A172 (cell line): ENCODE measurements at regions not wholly inside any gene's neighbourhood (a gene's known extent, or its start where the extent isn't known, plus 50 kb on each side); places are given as distances from the start of the nearest gene placed in this dataset.

Source experiments
- DNase-seq: peaks from one replicate; pipeline ENCODE4 v3.0.0-alpha.2; 2015; ENCODE audit warnings: low spot score

GRCh38 chr12:123100882-123101281 lies 50.0 kb downstream of the PITPNM2 start:
- no peak for DNase-seq

DNA sequence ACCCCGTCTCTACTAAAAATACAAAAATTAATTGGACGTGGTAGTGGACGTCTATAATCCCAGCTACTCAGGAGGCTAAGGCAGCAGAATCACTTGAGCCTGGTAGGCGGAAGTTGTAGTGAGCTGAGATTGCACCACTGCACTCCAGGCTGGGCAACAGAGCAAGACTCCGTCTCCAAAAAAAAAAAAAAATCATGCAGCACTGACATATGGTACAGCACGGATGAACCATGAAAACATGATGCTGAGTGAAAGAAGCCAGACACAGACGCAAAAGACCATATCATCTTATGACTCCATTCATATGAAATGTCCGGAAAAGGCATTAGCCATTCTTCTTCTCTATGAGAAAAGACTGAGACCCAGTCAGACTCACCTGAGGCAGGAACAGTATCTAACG lies 50.4 kb downstream of the PITPNM2 start:
- no peak for DNase-seq

GRCh38 chr12:123099560-123100192 lies 51.2 kb downstream of the PITPNM2 start:
- DNase-seq, result no peak

DNA sequence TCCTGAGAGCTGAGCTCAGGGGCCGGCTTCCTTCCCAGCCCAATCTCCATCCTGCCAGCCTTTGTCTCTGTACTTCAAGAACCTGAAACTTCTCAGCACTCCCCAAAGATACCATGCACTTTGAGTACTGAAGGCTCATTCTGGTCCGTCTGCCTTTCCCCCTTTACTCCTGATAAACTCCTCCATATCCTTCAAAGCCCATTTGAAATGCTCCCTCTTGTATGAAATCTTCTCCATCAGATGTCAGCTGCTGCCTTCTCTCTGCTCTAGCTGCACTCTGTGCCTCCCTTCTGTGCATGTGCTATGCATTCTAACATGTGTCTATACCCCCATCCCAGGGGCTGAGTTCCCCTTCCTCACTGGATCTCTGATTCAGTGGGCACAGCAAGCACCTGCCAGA lies 52.1 kb downstream of the PITPNM2 start:
- no peak for DNase-seq

DNA sequence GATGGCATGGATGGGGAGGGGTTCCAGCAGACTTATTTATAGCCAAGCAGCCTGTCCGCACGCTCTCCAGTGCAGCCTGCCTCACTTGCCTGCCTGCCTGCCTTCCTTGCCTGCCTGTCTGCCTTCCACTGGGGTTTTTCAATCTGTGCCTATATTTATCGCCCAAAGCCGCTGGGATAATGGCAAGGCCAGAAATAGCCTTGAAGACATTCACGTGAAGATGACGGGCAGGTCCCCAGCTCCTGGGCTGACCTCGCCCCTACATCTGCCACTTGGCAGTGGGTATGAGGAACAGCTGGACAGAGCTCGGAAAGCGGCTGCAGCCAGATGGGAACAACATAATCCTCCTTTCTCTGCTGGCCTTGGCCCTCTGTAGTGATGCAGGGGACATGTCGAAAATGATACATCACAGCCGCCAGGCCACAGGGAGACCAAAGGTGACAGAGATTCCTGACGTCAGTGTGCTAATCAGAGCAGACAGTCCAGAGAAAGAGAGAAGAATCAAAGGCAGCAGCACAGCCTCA lies 53.3 kb downstream of the PITPNM2 start:
- no peak for DNase-seq

DNA sequence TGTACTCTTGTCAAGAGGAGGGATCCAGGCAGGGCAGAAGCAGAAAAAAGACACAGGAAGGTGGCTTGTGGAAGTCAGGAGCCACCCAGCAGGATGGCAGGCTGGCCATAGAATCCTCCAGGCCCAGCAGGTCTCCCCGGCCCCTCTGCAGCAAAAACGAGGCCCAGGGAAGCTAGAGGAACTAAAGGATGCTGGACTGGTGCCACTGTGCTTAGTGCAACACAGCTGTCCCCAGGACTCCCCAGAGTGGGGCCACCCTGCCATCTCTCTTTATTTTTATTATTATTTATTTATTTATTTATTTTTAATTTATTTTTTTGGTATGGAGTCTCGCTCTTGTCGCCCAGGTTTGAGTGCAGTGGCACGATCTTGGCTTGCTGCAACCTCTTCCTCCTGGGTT lies 54.1 kb downstream of the PITPNM2 start:
- DNase-seq, result no peak

DNA sequence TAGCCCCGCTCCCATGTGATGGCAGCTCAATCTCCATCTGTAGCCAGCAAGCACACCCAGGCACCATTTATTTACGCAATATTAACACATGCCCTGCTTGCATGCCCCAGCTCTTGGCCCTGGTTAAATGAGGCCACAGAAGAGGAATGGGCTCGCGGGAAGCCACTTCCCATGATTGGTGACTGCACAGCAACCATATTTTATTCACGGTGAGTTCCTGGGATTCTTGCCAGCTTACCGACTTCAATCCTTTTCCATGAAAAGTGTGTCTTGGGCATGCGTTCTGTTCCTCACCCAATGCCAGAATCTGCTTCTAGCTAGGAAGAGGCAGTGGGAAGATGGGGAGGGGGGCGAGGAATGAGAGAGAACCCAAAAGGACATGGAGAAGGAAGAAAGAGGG lies 54.7 kb downstream of the PITPNM2 start:
- no peak for DNase-seq

DNA sequence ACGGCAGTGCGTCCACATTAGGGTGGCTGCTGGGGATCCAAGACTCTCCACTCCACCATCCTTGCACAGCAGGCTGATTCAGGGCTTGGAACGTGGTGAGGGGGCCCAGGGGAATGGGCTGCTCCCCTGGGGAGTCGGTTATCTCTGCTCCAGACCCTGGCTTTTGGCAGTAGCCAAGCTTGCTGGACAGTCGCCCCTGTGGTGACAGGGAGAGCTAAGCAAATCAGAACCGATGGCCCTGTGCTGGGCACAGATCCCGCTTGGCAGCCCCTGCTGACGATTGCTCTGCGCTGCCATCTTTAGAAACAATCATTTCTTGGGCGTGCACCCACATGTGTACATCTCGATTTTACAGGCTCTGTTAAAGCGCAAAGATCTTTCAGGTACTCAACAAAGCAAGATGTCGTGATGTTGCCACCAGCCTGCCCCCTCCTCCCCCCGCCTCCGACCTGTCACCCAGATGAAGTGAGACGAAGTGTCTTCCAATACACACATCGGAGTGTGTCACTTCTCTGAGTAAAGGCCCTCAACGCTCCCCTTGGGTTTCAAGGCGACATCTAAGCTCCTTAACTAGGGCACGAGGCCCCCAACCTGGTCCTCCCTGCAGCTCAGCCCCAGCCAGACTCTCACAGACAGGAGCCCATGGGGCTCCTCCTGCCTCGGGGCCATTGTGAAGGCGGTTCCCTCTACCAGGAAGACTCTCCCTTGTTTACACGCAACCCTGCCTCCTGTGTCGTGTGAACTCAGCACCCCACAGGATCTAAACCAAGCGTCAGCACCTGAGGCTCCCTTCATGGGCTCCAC lies 55.6 kb downstream of the PITPNM2 start:
- no peak for DNase-seq

GRCh38 chr12:123094349-123095077 lies 56.4 kb downstream of the PITPNM2 start:
- peak; percentile 70 for DNase-seq

GRCh38 chr12:123092866-123093265 lies 58.0 kb downstream of the PITPNM2 start:
- no peak for DNase-seq

GRCh38 chr12:123091230-123092150 lies 59.4 kb downstream of the PITPNM2 start:
- no peak for DNase-seq

DNA sequence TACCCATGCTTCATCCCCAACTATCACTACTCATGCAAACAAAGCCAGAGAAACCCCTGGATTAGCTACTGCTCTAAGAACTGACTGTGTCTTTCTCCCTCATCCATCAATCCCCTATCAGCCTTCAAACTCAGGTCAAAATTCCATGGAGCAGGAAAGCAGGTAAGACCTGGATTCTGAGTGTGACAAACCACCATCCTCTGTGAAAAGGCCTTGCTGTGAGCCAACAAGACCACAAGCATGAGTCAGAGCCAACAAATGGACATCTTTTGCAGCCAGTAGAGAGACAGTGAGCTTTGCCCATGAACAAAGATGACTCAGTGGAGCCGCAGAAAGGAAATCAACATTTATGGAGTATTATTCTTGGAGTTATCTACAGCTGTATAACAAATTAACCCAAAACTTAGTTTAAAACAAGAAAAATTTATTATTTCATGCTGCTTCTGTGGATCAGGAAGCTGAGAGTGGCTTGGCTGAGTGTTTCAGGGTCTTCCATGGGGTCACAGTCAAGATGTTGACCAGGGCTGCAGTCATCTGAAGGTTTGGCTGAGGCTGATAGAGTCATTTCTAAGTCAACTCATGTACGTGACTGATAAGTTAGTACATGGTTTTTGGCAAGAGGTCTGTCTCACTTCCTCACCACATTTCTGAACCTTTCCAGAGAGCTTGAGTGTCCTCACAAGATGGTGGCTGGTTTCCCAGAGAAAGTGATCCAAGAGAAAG lies 61.1 kb downstream of the PITPNM2 start:
- peak; percentile 96 for DNase-seq

- DNase-seq, result no peak
These were observed 61.8 kb downstream of the PITPNM2 start for GRCh38 chr12:123089140-123089539.

- DNase-seq, result peak; percentile 83
These were observed 65.0 kb downstream of the PITPNM2 start for GRCh38 chr12:123085730-123086487.

- DNase-seq, result no peak
These were observed 65.8 kb downstream of the PITPNM2 start for GRCh38 chr12:123085066-123085465.

DNA sequence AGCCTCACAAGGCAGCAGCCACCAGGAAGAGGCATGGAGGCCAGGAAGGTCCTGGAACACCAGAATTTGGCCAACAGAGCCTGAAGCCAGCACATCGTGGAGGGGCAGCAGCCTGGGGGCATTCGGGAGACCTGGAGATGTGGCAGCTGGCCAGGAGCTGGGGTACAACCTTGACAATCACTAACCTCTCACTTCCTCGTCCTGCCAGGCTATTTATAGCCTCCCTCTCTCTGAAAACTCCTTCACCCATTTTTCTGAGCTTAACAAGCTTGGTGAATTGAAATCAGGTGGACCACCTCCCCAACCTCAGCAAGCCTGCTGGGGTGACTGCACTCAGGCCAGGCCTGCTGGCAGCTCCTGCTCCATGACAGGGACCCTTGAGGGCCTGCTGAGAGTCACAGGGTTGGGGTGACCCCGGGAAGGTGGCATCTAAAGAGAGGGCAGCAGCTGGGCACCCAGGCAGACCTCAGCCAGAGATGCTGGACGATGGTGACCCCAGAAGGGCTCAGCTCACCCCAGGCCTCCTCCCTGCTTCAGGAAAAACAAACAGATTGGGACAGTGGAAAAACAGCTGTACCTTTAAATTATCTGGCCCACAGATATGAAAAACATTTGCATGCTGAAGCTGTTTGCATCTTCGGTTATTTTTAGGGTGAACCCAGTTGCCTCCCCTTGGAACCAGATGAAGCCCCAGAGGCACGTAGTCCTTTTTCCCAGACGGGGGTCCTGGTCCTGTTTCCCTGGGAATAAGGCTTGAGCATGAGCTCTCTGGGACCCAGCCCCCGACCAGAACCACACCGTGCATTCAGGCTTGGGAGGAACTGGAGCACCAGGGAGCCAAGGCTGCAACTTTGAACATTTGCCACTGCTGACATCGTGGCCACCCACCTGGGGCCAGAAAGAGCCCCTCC lies 67.0 kb downstream of the PITPNM2 start:
- DNase-seq, result no peak

GRCh38 chr12:123080634-123081033 lies 70.3 kb downstream of the PITPNM2 start:
- no peak for DNase-seq

GRCh38 chr12:123078531-123079155 lies 72.2 kb downstream of the PITPNM2 start:
- DNase-seq, result no peak

DNA sequence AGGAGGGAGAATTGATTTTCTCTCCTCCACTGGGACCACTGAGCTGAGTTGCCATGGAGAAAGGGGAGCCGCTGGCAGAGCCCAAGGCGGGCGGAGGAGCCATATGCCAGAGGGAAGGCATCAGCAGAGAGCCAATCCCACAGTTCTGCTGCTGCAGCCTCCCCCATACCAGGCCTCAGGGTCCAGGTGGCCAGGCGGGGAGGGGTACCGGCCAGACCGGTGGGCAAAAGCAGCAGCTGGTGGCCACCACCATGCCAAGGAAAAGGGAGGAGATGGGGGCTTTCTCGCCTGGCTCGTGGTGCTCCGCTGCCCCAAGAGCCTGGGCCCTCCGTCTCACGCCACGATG lies 72.8 kb downstream of the PITPNM2 start:
- DNase-seq, result no peak
